ENCODE measurements at regions not wholly inside any gene's neighbourhood (a gene's known extent, or its start where the extent isn't known, plus 50 kb on each side); places are given as distances from the start of the nearest gene placed in this dataset.
"Not testable (repeated sequence)": the region's sequence is repeated elsewhere in the genome, so short reads cannot be mapped to it uniquely, and the experiment has no call there.

DNA sequence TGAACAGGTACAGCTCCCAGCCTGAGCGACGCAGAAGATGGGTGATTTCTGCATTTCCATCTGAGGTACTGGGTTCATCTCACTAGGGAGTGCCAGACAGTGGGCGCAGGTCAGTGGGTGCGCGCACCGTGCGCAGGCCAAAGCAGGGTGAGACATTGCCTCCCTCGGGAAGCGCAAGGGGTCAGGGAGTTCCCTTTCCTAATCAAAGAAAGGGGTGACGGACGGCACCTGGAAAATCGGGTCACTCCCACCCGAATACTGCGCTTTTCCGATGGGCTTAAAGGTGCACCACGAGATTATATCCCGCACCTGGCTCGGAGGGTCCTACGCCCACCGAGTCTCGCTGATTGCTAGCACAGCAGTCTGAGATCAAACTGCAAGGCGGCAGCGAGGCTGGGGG lies 102.1 kb upstream of the CPNE4 start:
- H3K18ac ChIP-seq (ENCODE audit: low read length); H2BK120ac ChIP-seq (ENCODE audit: low read depth, low read length): not testable (repeated sequence)
- peak; percentile 3 for DNase-seq

DNA sequence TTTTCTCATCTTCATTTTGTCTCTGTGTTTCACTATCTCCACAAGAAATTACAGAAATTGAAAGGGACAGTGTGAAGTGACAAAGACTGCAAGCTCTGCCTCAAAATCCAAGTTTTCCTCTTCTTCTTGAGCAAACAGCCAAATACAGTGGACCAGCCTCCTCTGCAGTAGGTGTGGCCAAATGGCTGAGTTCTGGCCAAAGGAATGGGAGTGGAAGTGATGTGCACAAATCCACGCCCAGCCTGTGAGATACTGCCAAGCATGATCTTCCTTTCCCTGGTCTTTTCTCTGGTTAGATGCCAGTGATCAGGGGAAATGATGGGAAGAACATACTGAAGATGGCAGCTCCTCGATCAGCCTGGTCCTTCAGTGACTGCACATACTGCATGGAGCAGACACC lies 111.0 kb upstream of the CPNE4 start:
- H3K4ac ChIP-seq (ENCODE audit: low read depth, low read length) = no peak overlapping the region
- no peak overlapping the region for H2BK120ac ChIP-seq (ENCODE audit: low read depth, low read length)
- no peaks in the 10 kb centered on the region for H3K4me1 ChIP-seq (ENCODE audit: control insufficient read depth, low read depth, low read length)
- no peak overlapping the region for H3K27ac ChIP-seq (ENCODE audit: low read depth, low read length)
- H2BK15ac ChIP-seq (replicated peaks; ENCODE audit: low read depth) = no peak overlapping the region
- no peak overlapping the region for H3K56ac ChIP-seq (ENCODE audit: low read length)
- H3K4me3 ChIP-seq (ENCODE audit: low read length) = no peak overlapping the region
- H3K23ac ChIP-seq (ENCODE audit: low read length) = no peak overlapping the region
- no peaks in the 10 kb centered on the region for H3K79me1 ChIP-seq (ENCODE audit: low read length)
- H3K4me2 ChIP-seq (ENCODE audit: low read length) = no peak overlapping the region
- H4K5ac ChIP-seq (ENCODE audit: low read length) = no peak overlapping the region
- H3K79me2 ChIP-seq (ENCODE audit: control insufficient read depth, insufficient read depth, low read length) = no peaks in the 10 kb centered on the region
- no peaks in the 10 kb centered on the region for H3K36me3 ChIP-seq (ENCODE audit: control insufficient read depth, insufficient read depth, low read length)
- H4K8ac ChIP-seq (ENCODE audit: low read depth, low read length) = no peak overlapping the region
- no peak for DNase-seq
- no CpG with 5 or more reads among the region's 2 CpGs for WGBS (ENCODE audit: extremely low coverage, insufficient coverage, low lambda C conversion rate)
- no peaks in the 10 kb centered on the region for H3K27me3 ChIP-seq (ENCODE audit: insufficient read depth, low read length, poor library complexity)
- H2AK5ac ChIP-seq (ENCODE audit: low read length) = no peak overlapping the region
- H3K18ac ChIP-seq (ENCODE audit: low read length) = no peak overlapping the region
- H2BK5ac ChIP-seq (ENCODE audit: low read length) = no peak overlapping the region
- H3K9ac ChIP-seq (ENCODE audit: low read length) = no peak overlapping the region

More for the DNA sequence above, 102.1 kb upstream of the CPNE4 start:
- not testable (repeated sequence) for H3K4ac ChIP-seq (ENCODE audit: low read depth, low read length); H2BK15ac ChIP-seq (replicated peaks; ENCODE audit: low read depth); H4K5ac ChIP-seq (ENCODE audit: low read length); H3K79me1 ChIP-seq (ENCODE audit: low read length); H4K8ac ChIP-seq (ENCODE audit: low read depth, low read length); H3K36me3 ChIP-seq (ENCODE audit: control insufficient read depth, insufficient read depth, low read length); H3K9ac ChIP-seq (ENCODE audit: low read length); H3K4me2 ChIP-seq (ENCODE audit: low read length); H2BK5ac ChIP-seq (ENCODE audit: low read length); H2AK5ac ChIP-seq (ENCODE audit: low read length); H3K79me2 ChIP-seq (ENCODE audit: control insufficient read depth, insufficient read depth, low read length); H3K4me1 ChIP-seq (ENCODE audit: control insufficient read depth, low read depth, low read length); H3K23ac ChIP-seq (ENCODE audit: low read length); H3K27ac ChIP-seq (ENCODE audit: low read depth, low read length); H3K27me3 ChIP-seq (ENCODE audit: insufficient read depth, low read length, poor library complexity); H3K4me3 ChIP-seq (ENCODE audit: low read length)
- peak overlapping the region; percentile 70 for H3K56ac ChIP-seq (ENCODE audit: low read length)
- WGBS (ENCODE audit: extremely low coverage, insufficient coverage, low lambda C conversion rate) = no CpG with 5 or more reads among the region's 23 CpGs

DNA sequence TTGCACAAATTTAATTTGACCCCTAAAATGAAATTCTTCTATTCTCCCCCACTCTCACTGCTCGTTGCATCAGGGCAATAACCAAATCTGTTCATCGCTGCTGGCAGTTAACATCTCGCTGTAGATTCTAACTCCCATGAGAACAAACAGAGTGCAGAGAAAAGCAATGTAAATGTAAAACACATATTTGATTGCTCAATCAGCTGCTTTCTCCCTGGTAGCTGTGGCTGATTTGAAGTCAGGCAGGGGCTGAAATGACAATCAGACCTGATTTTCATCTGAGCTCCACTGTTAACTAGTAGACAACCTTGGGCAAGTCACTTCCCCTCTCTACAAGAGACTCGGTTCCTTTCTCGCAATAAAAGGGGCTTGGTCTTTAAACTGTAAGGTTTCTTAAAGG lies 119.8 kb upstream of the CPNE4 start:
- WGBS (ENCODE audit: extremely low coverage, insufficient coverage, low lambda C conversion rate) = no CpG with 5 or more reads among the region's 5 CpGs

DNA sequence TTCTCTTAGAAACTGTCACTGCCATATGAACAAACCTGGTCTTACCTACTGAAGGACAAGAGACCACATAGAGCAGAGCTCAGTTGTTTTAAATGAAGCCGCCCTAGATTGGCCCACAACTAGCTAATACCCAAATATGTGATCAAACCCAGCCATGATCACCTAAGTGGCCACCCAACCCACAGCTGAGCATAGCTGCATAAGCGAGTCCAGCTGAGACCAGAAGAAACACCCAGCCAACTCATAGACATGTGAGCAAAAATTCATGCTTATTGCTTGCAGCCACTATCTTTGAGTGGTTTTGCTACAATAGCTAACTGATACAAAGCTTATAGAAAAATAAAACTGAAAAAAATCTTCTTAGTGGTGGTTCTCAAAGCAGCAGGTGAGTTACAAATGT lies 124.3 kb upstream of the CPNE4 start:
- H3K9ac ChIP-seq (ENCODE audit: low read length) = no peak overlapping the region
- H3K23ac ChIP-seq (ENCODE audit: low read length) = no peak overlapping the region
- no peaks in the 10 kb centered on the region for H3K4me1 ChIP-seq (ENCODE audit: control insufficient read depth, low read depth, low read length)
- no peak overlapping the region for H3K18ac ChIP-seq (ENCODE audit: low read length)
- H2BK120ac ChIP-seq (ENCODE audit: low read depth, low read length) = no peak overlapping the region
- no peaks in the 10 kb centered on the region for H3K79me2 ChIP-seq (ENCODE audit: control insufficient read depth, insufficient read depth, low read length)
- H4K8ac ChIP-seq (ENCODE audit: low read depth, low read length) = no peak overlapping the region
- H3K56ac ChIP-seq (ENCODE audit: low read length) = no peak overlapping the region
- no peak overlapping the region for H3K4me2 ChIP-seq (ENCODE audit: low read length)
- H3K36me3 ChIP-seq (ENCODE audit: control insufficient read depth, insufficient read depth, low read length) = no peaks in the 10 kb centered on the region
- no CpG with 5 or more reads among the region's 2 CpGs for WGBS (ENCODE audit: extremely low coverage, insufficient coverage, low lambda C conversion rate)
- no peak overlapping the region for H4K5ac ChIP-seq (ENCODE audit: low read length)
- no peak overlapping the region for H2AK5ac ChIP-seq (ENCODE audit: low read length)
- no peak overlapping the region for H3K4ac ChIP-seq (ENCODE audit: low read depth, low read length)
- no peak overlapping the region for H3K27ac ChIP-seq (ENCODE audit: low read depth, low read length)
- DNase-seq = no peak
- H2BK15ac ChIP-seq (replicated peaks; ENCODE audit: low read depth) = no peak overlapping the region
- no peaks in the 10 kb centered on the region for H3K27me3 ChIP-seq (ENCODE audit: insufficient read depth, low read length, poor library complexity)
- H3K4me3 ChIP-seq (ENCODE audit: low read length) = no peak overlapping the region
- no peaks in the 10 kb centered on the region for H3K79me1 ChIP-seq (ENCODE audit: low read length)
- no peak overlapping the region for H2BK5ac ChIP-seq (ENCODE audit: low read length)

More for the DNA sequence above, 119.8 kb upstream of the CPNE4 start:
- H3K4me2 ChIP-seq (ENCODE audit: low read length) = no peak overlapping the region
- H3K4ac ChIP-seq (ENCODE audit: low read depth, low read length) = no peak overlapping the region
- no peaks in the 10 kb centered on the region for H3K27me3 ChIP-seq (ENCODE audit: insufficient read depth, low read length, poor library complexity)
- no peak overlapping the region for H3K18ac ChIP-seq (ENCODE audit: low read length)
- no peak for DNase-seq
- no peaks in the 10 kb centered on the region for H3K4me1 ChIP-seq (ENCODE audit: control insufficient read depth, low read depth, low read length)
- no peak overlapping the region for H2BK120ac ChIP-seq (ENCODE audit: low read depth, low read length)
- H3K27ac ChIP-seq (ENCODE audit: low read depth, low read length) = no peak overlapping the region
- H3K36me3 ChIP-seq (ENCODE audit: control insufficient read depth, insufficient read depth, low read length) = no peaks in the 10 kb centered on the region
- no peak overlapping the region for H3K23ac ChIP-seq (ENCODE audit: low read length)
- no peak overlapping the region for H2BK15ac ChIP-seq (replicated peaks; ENCODE audit: low read depth)
- no peak overlapping the region for H2AK5ac ChIP-seq (ENCODE audit: low read length)
- no peak overlapping the region for H2BK5ac ChIP-seq (ENCODE audit: low read length)
- H4K5ac ChIP-seq (ENCODE audit: low read length) = no peak overlapping the region
- no peak overlapping the region for H3K9ac ChIP-seq (ENCODE audit: low read length)
- no peak overlapping the region for H3K4me3 ChIP-seq (ENCODE audit: low read length)
- no peaks in the 10 kb centered on the region for H3K79me2 ChIP-seq (ENCODE audit: control insufficient read depth, insufficient read depth, low read length)
- no peak overlapping the region for H4K8ac ChIP-seq (ENCODE audit: low read depth, low read length)
- no peaks in the 10 kb centered on the region for H3K79me1 ChIP-seq (ENCODE audit: low read length)
- H3K56ac ChIP-seq (ENCODE audit: low read length) = no peak overlapping the region

DNA sequence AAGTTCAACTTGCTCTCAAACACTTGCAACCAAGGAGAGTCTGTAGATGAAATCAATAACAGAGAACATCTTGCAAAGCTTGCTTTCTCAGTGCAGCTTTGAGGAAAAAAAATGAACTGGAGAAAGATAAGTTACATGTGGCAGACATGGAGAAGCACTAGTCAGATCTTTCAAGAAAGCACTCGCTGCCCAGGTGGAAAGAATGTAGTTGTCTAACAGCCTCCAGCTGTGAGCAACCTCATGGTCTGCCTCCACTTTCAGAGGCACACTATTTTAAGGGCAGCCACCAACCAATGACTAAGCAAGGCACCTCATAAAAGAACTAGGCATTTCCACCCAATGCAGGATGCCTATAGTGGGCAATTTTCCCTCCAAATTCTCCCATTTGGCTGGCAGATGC lies 125.4 kb upstream of the CPNE4 start:
- H3K9ac ChIP-seq (ENCODE audit: low read length) = no peak overlapping the region
- H3K79me2 ChIP-seq (ENCODE audit: control insufficient read depth, insufficient read depth, low read length) = no peaks in the 10 kb centered on the region
- no peak overlapping the region for H3K56ac ChIP-seq (ENCODE audit: low read length)
- H2BK15ac ChIP-seq (replicated peaks; ENCODE audit: low read depth) = no peak overlapping the region
- H3K4ac ChIP-seq (ENCODE audit: low read depth, low read length) = no peak overlapping the region
- H3K18ac ChIP-seq (ENCODE audit: low read length) = no peak overlapping the region
- no peak overlapping the region for H4K5ac ChIP-seq (ENCODE audit: low read length)
- no peak overlapping the region for H4K8ac ChIP-seq (ENCODE audit: low read depth, low read length)
- H3K23ac ChIP-seq (ENCODE audit: low read length) = no peak overlapping the region
- H2BK120ac ChIP-seq (ENCODE audit: low read depth, low read length) = no peak overlapping the region
- no peaks in the 10 kb centered on the region for H3K36me3 ChIP-seq (ENCODE audit: control insufficient read depth, insufficient read depth, low read length)
- H3K27ac ChIP-seq (ENCODE audit: low read depth, low read length) = no peak overlapping the region
- H3K27me3 ChIP-seq (ENCODE audit: insufficient read depth, low read length, poor library complexity) = no peaks in the 10 kb centered on the region
- no peak overlapping the region for H2BK5ac ChIP-seq (ENCODE audit: low read length)
- no peak overlapping the region for H3K4me3 ChIP-seq (ENCODE audit: low read length)
- DNase-seq = no peak
- WGBS (ENCODE audit: extremely low coverage, insufficient coverage, low lambda C conversion rate) = no CpG with 5 or more reads among the region's 1 CpG
- no peak overlapping the region for H3K4me2 ChIP-seq (ENCODE audit: low read length)
- no peaks in the 10 kb centered on the region for H3K4me1 ChIP-seq (ENCODE audit: control insufficient read depth, low read depth, low read length)
- H2AK5ac ChIP-seq (ENCODE audit: low read length) = no peak overlapping the region
- no peaks in the 10 kb centered on the region for H3K79me1 ChIP-seq (ENCODE audit: low read length)

DNA sequence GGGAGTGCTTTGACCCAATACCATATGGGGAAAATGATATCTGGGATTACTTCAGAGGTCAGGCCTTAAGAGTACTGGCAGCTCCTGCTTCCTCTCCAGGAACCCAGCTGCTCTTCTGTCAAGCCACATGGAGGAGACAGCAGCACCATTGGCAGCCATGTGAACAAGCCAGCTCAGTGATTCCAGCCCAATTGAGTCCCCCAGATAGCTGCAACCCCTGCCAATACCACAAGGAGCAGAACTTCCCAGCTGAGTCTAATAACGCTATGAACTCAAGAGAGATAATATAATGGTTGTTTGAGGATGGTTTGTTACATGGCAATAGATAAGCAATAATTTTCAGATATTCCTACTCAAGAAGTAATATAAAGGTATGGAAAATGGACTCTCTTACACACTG lies 126.8 kb upstream of the CPNE4 start:
- Histone ChIP-seq H4K8ac (ENCODE audit: low read depth, low read length) (no peak overlapping the region), H2BK5ac (ENCODE audit: low read length) (no peak overlapping the region), H3K27ac (ENCODE audit: low read depth, low read length) (no peak overlapping the region), H3K79me2 (ENCODE audit: control insufficient read depth, insufficient read depth, low read length) (no peaks in the 10 kb centered on the region), H3K4ac (ENCODE audit: low read depth, low read length) (no peak overlapping the region), H3K56ac (ENCODE audit: low read length) (no peak overlapping the region), H3K36me3 (ENCODE audit: control insufficient read depth, insufficient read depth, low read length) (no peaks in the 10 kb centered on the region), H3K23ac (ENCODE audit: low read length) (no peak overlapping the region), H2AK5ac (ENCODE audit: low read length) (no peak overlapping the region), H3K4me1 (ENCODE audit: control insufficient read depth, low read depth, low read length) (no peaks in the 10 kb centered on the region), H2BK120ac (ENCODE audit: low read depth, low read length) (no peak overlapping the region), H2BK15ac (replicated peaks; ENCODE audit: low read depth) (no peak overlapping the region), H3K4me3 (ENCODE audit: low read length) (no peak overlapping the region), H3K4me2 (ENCODE audit: low read length) (no peak overlapping the region), H3K18ac (ENCODE audit: low read length) (no peak overlapping the region), H3K27me3 (ENCODE audit: insufficient read depth, low read length, poor library complexity) (no peaks in the 10 kb centered on the region), H4K5ac (ENCODE audit: low read length) (no peak overlapping the region), H3K9ac (ENCODE audit: low read length) (no peak overlapping the region), H3K79me1 (ENCODE audit: low read length) (no peaks in the 10 kb centered on the region)
- DNase-seq = peak; percentile 61
- WGBS (ENCODE audit: extremely low coverage, insufficient coverage, low lambda C conversion rate) = no CpG with 5 or more reads among the region's 1 CpG

All from mesendoderm (in vitro differentiated cells).